HTR-8/SVneo (cell line): ENCODE measurements at regions not wholly inside any gene's neighbourhood (a gene's known extent, or its start where the extent isn't known, plus 50 kb on each side); places are given as distances from the start of the nearest gene placed in this dataset.

Experiments used
- DNase-seq: peaks from one replicate; pipeline ENCODE4 v3.0.0; 2011; ENCODE audit warnings: low spot score, mixed read lengths; ENCODE audit not compliant: insufficient read length
- FAIRE-seq: peaks from 2 replicates; lab custom pipeline; 2011; peaks lifted over from hg19 to GRCh38; lab: Jason Lieb, UNC

DNA sequence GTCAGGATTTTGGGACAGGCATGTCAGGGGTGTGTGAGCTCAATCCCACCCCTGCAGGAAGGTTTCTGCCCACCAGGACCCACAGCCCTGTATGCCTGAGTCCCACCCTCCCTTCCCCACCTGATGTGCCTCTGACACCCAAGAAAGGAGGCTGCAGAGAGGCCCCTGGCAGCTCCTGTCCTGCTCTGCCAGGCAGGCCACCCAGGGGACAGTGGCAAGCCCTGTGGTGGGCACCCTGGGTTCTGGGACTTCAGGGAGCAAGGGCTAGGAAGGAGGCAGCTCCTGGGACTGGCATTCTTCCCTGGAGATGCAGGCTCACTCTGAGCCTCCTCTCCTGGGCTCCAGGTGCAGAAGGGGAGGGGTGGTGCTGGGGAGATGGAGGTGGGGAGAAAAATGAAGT, 234.5 kb upstream of the B3GAT1 start:
- no peak for DNase-seq
- no peak for FAIRE-seq

GRCh38 chr11:134645576-134645975, 233.5 kb upstream of the B3GAT1 start:
- no peak for FAIRE-seq
- DNase-seq, result no peak

GRCh38 chr11:134644476-134645456, 232.7 kb upstream of the B3GAT1 start:
- DNase-seq (no peak), FAIRE-seq (no peak)

GRCh38 chr11:134643115-134644012, 231.3 kb upstream of the B3GAT1 start:
- DNase-seq (no peak), FAIRE-seq (no peak)

GRCh38 chr11:134642206-134642605, 230.2 kb upstream of the B3GAT1 start:
- no peak for FAIRE-seq
- no peak for DNase-seq

DNA sequence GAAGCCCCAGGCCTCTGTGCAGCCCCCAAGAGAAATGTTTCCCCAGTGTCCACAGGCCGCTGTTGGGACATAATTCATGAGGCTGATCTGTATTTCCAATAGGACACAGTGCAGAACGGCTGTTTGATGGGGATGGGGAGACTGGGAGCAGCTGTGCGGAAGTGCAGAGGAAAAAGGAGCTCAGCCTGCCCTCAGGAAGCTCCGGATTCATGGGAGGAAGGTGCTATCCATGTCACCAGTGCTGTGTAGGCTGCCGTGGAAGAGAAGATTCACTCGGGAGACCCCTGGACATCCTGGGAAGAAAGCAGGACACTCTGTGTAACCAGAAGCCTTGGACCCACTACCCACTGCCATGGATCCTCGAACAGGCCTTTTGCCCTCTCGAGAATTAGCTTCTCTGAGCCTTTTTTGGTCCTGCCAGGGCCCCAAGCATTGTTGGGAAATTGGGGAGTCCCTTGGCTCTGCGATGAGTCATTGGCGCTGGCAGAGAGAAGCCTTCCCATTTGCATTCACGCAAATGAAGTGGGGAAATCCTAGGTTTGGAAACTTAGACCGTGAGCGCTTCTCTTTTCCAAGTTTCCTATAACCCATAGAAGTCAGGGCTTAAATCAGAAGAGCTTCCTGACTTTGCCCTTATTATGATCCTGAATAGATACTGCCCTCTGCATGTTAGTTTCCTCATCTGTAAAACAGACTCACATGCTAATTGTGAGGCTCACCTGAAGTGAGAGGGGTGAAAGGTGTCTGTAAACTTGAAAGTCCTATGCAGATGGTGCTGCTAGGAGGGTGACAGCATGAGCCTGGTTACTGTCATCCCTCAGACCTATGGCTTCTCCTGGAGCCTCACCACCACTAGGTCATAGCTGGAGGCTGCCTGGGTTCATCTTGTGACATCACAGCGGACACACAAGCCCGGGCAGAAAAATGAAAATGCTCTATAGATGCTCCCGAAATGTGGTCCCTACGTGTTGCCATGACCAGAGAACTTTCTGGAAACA, 229.2 kb upstream of the B3GAT1 start:
- DNase-seq (no peak), FAIRE-seq (no peak)

DNA sequence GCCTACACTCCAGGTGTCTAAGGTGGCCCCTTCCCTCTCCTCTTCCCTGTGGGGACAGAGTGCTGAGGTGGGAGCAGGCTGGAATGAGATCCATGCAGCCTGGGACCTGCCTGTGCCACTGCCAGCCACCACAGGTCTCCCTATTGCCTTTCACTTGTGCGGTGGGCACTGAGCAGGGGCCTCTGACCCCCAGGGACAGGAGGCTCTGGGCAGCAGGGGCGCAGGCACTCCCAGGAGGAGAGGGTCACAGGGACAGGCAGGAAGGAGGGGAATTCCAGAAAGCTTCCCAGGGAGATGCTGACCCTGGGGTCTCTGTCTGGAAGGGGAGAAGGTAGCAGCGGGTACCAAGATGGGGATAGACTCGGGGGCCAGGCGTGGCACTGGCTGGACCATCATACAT, 228.5 kb upstream of the B3GAT1 start:
- FAIRE-seq, result no peak
- DNase-seq, result no peak

- no peak for FAIRE-seq
- no peak for DNase-seq
These were observed 227.7 kb upstream of the B3GAT1 start for GRCh38 chr11:134639586-134640330.

- FAIRE-seq (no peak), DNase-seq (no peak)
These were observed 226.9 kb upstream of the B3GAT1 start for GRCh38 chr11:134638796-134639430.

DNA sequence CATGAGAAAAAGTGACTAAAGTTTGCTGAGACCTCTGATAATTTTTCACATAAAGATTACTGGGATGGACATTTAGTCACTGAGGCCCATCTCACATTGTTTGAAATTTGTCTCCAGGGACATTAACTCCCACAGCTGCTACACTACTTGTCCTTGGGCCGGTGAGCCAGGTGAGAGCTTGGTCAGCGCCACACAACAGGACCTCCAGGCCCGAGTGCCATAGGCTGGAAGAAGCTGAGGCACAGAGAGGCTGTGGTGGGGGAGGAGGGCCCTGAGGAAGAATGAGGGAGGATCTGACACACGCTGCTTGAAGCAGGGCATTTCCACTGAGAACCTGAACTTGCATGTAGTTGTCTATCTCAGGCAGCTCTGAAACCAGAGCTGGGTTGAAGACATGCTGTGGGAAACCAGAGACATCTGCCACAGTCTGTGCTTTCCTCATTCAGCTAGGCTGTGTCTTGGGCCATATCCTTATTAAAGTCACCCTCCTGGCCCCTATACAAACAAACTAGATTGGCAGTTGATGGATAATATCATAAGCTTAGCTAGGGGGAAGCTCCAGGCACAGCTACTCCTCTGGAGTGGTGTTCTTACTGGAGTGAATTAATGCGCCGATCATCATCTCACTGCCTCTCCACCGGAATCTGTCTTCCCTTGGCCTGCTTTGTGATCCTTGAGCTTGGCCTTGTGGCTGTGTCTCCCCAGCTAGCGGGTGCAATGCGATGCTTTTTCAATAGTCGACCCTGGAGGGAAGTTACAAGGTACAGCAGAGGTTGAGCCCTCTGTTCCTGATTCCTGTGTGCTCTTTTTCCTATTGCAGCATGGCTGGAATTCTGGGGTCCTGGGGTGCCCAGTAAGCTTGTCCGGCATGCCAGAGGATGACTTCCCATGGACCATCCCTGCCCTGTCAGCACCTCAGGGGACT, 225.3 kb upstream of the B3GAT1 start:
- FAIRE-seq (no peak), DNase-seq (no peak)

- no peak for FAIRE-seq
- no peak for DNase-seq
These were observed 224.0 kb upstream of the B3GAT1 start for GRCh38 chr11:134636071-134636470.

GRCh38 chr11:134634897-134635831, 223.1 kb upstream of the B3GAT1 start:
- FAIRE-seq (no peak), DNase-seq (no peak)

- no peak for FAIRE-seq
- DNase-seq, result no peak
These were observed 221.2 kb upstream of the B3GAT1 start for GRCh38 chr11:134633276-134633675.

DNA sequence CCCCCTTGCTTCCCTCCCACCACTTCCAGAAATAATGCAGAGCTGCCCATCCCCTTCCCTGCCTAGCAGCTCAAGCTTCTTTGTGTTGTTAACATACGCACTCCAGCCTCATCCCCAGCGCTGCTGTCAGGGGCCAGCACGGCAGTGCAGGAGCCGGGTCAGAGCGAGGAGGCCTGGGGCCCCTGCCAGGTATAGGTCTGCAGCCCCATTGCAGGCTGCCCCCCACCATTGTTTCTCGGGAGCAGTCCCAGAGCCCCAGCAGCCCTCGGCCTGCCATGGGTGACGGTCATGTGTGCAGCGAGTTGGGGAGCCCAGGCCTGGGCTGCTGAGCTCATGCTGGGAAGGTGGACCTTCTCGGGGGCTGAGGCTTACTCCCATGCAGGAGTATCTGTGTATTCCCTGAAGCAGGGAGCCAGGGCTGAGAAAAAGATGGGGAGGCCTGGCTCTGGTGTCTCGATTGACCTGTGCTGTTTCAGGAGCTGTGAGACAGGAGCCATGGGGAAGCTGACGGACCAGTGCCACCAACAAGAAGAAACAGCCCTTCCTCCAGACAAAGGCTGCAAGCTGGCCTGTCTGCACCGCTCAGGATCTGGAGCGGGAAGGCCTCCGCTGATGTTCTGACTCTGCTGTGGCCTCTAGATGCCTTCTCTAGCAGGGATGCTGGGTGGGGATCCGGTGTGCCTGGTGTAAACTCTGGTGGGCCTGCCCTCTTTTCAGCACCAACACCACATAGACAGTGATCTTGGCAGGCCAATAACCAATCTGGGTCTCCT, 220.5 kb upstream of the B3GAT1 start:
- FAIRE-seq, result no peak
- no peak for DNase-seq

- DNase-seq (no peak), FAIRE-seq (no peak)
These were observed 218.8 kb upstream of the B3GAT1 start for GRCh38 chr11:134630861-134631260.

- DNase-seq, result no peak
- no peak for FAIRE-seq
These were observed 216.4 kb upstream of the B3GAT1 start for GRCh38 chr11:134628426-134628825.
